ENCODE measurements at regions not wholly inside any gene's neighbourhood (a gene's known extent, or its start where the extent isn't known, plus 50 kb on each side); places are given as distances from the start of the nearest gene placed in this dataset.

GRCh38 chr1:222325506-222325905, 222.4 kb downstream of the HHIPL2 start:
- no peaks in the 10 kb centered on the region for H3K36me3 ChIP-seq (ENCODE audit: low read depth)
- intact Hi-C loops (cut with micrococcal nuclease; ENCODE audit: unreplicated experiment): no loop called here

GRCh38 chr1:222314839-222315238, 233.1 kb downstream of the HHIPL2 start:
- DNase-seq: no peak
- Histone ChIP-seq H3K4me3 (no peak overlapping the region), H3K36me3 (ENCODE audit: low read depth) (no peaks in the 10 kb centered on the region), H3K9me2 (ENCODE audit: insufficient read depth) (0 out of 2 replicates have a peak, but pooled peaks cover 4% of the 10 kb centered on the region), H3K4me1 (replicated peaks; ENCODE audit: insufficient read depth) (no peaks in the 10 kb centered on the region), H3F3A (ENCODE audit: insufficient read depth, low read depth) (no peaks in the 10 kb centered on the region), H3K4me2 (no peak overlapping the region), H3K27me3 (ENCODE audit: insufficient read depth, low read depth) (no peaks in the 10 kb centered on the region), H4K20me1 (ENCODE audit: insufficient read depth) (no peaks in the 10 kb centered on the region), H2AFZ (no peak overlapping the region), H3K27ac (no peak overlapping the region), H3K9me3 (ENCODE audit: insufficient read depth, low read depth) (no peaks in the 10 kb centered on the region), H3K79me2 (ENCODE audit: low read depth) (no peaks in the 10 kb centered on the region)
- TF ChIP-seq CTCF (conservative IDR thresholded peaks at IDR 0.05) (no peak), EZH2 (IDR thresholded peaks at IDR 0.05; ENCODE audit: low read depth) (no peak)
- BruUV-seq (replicated peaks): no TSS peak
- POLR2A ChIA-PET (ENCODE audit: unreplicated experiment): no interaction called here
- intact Hi-C loops (cut with micrococcal nuclease; ENCODE audit: unreplicated experiment): no loop called here
- CTCF ChIA-PET: no interaction called here

More at GRCh38 chr1:222325506-222325905, 222.4 kb downstream of the HHIPL2 start:
- no peak overlapping the region for H3K4me2 ChIP-seq
- H3K9me2 ChIP-seq (ENCODE audit: insufficient read depth): no peaks in the 10 kb centered on the region
- no peaks in the 10 kb centered on the region for H4K20me1 ChIP-seq (ENCODE audit: insufficient read depth)
- no peaks in the 10 kb centered on the region for H3F3A ChIP-seq (ENCODE audit: insufficient read depth, low read depth)
- BruUV-seq (replicated peaks): no TSS peak
- H2AFZ ChIP-seq: no peak overlapping the region
- H3K79me2 ChIP-seq (ENCODE audit: low read depth): no peaks in the 10 kb centered on the region
- H3K4me3 ChIP-seq: no peak overlapping the region
- 0 out of 2 replicates have a peak, but pooled peaks cover 3% of the 10 kb centered on the region for H3K9me3 ChIP-seq (ENCODE audit: insufficient read depth, low read depth)
- ChIA-PET CTCF (no interaction called here), POLR2A (ENCODE audit: unreplicated experiment) (no interaction called here)
- no peaks in the 10 kb centered on the region for H3K27me3 ChIP-seq (ENCODE audit: insufficient read depth, low read depth)
- TF ChIP-seq CTCF (conservative IDR thresholded peaks at IDR 0.05): no peak
- no peaks in the 10 kb centered on the region for H3K4me1 ChIP-seq (replicated peaks; ENCODE audit: insufficient read depth)
- no peak overlapping the region for H3K27ac ChIP-seq
- DNase-seq: no peak

- Histone ChIP-seq H3K79me2 (ENCODE audit: low read depth) (no peaks in the 10 kb centered on the region), H4K20me1 (ENCODE audit: insufficient read depth) (no peaks in the 10 kb centered on the region), H3K27ac (no peak overlapping the region), H3K36me3 (ENCODE audit: low read depth) (no peaks in the 10 kb centered on the region), H2AFZ (no peak overlapping the region), H3K4me1 (replicated peaks; ENCODE audit: insufficient read depth) (no peaks in the 10 kb centered on the region), H3K4me3 (no peak overlapping the region), H3K9me2 (ENCODE audit: insufficient read depth) (0 out of 2 replicates have a peak, but pooled peaks cover 4% of the 10 kb centered on the region), H3K9me3 (ENCODE audit: insufficient read depth, low read depth) (no peaks in the 10 kb centered on the region), H3K27me3 (ENCODE audit: insufficient read depth, low read depth) (no peaks in the 10 kb centered on the region), H3K4me2 (no peak overlapping the region), H3F3A (ENCODE audit: insufficient read depth, low read depth) (no peaks in the 10 kb centered on the region)
- no TSS peak for BruUV-seq (replicated peaks)
- ChIA-PET CTCF (no interaction called here), POLR2A (ENCODE audit: unreplicated experiment) (no interaction called here)
- intact Hi-C loops (cut with micrococcal nuclease; ENCODE audit: unreplicated experiment): no loop called here
- TF ChIP-seq EZH2 (IDR thresholded peaks at IDR 0.05; ENCODE audit: low read depth) (no peak), CTCF (conservative IDR thresholded peaks at IDR 0.05) (no peak)
- DNase-seq: no peak
Observed at GRCh38 chr1:222310836-222311235, 237.1 kb downstream of the HHIPL2 start.

Data from PC-9 (cell line).